SK-N-SH treated with all-trans-retinoic acid at 6 μM for 48 hours (cell line): ENCODE measurements at regions not wholly inside any gene's neighbourhood (a gene's known extent, or its start where the extent isn't known, plus 50 kb on each side); places are given as distances from the start of the nearest gene placed in this dataset.

Source experiments
- GLIS3 ChIP-seq: fragments of 250-450 bp; sonication (Bioruptor Pico); IDR thresholded peaks from 2 replicates; pipeline ENCODE4 v1.5.0; 2020; ENCODE audit warnings: mild to moderate bottlenecking, moderate library complexity
- ZNF8 ChIP-seq: fragments of 450-650 bp; formaldehyde crosslinking; IDR thresholded peaks from 2 replicates; pipeline ENCODE4 v1.5.0; 2020; ENCODE audit warnings: mild to moderate bottlenecking, moderate library complexity

- TF ChIP-seq GLIS3 (no peak), ZNF8 (CRISPR knock-in tag) (no peak)
These were observed 70.5 kb downstream of the IRX2 start for GRCh38 chr5:2680979-2681378.
